Brain microvascular endothelial cell (primary cell): ENCODE measurements at regions not wholly inside any gene's neighbourhood (a gene's known extent, or its start where the extent isn't known, plus 50 kb on each side); places are given as distances from the start of the nearest gene placed in this dataset.

Source experiments
- DNase-seq: peaks from one replicate; pipeline ENCODE4 v3.0.0-alpha.2; 2020
- H3K27ac ChIP-seq: fragments of 250-450 bp; sonication (Bioruptor Pico); 2 replicates; pipeline ENCODE4 v1.5.1; 2020; ENCODE audit warnings: mild to moderate bottlenecking, moderate library complexity
- H3K27me3 ChIP-seq: fragments of 250-450 bp; sonication (Bioruptor Pico); replicated peaks from 2 replicates; pipeline ENCODE4 v1.5.1; 2020; ENCODE audit warnings: mild to moderate bottlenecking
- H3K36me3 ChIP-seq: fragments of 250-450 bp; sonication (Bioruptor Pico); replicated peaks from 2 replicates; pipeline ENCODE4 v1.5.1; 2020; ENCODE audit warnings: mild to moderate bottlenecking
- H3K4me3 ChIP-seq: 2 replicates; pipeline ENCODE4 v1.5.1; 2011; ENCODE audit warnings: low read depth, mild to moderate bottlenecking, control low read depth, low read length, moderate library complexity
- CTCF ChIP-seq: IDR thresholded peaks from 2 replicates; pipeline ENCODE4 v1.5.1; 2011; ENCODE audit warnings: low read depth, mild to moderate bottlenecking, moderate library complexity, low read length, control low read depth, inconsistent platforms; ENCODE audit errors: missing control alignments
- in situ Hi-C: cut with HindIII; loops from 2 replicates; pipeline ENCODE4 v1.10.0; 2017; ENCODE audit warnings: low sequenced_read_pairs, low pct_ligation_motif_present

GRCh38 chr9:84393266-84393950 lies 52.9 kb upstream of the SLC28A3 start:
- no peak for TF ChIP-seq CTCF
- in situ Hi-C loops = no loop called here
- no peaks in the 10 kb centered on the region for H3K36me3 ChIP-seq
- H3K4me3 ChIP-seq = no peak overlapping the region
- no peak for DNase-seq
- no peaks in the 10 kb centered on the region for H3K27me3 ChIP-seq
- H3K27ac ChIP-seq = no peak overlapping the region

GRCh38 chr9:84394036-84394435 lies 53.5 kb upstream of the SLC28A3 start:
- no peak for DNase-seq
- no peaks in the 10 kb centered on the region for H3K36me3 ChIP-seq
- H3K27ac ChIP-seq = no peak overlapping the region
- in situ Hi-C loops = no loop called here
- H3K4me3 ChIP-seq = no peak overlapping the region
- H3K27me3 ChIP-seq = no peaks in the 10 kb centered on the region
- no peak for TF ChIP-seq CTCF

- no peak overlapping the region for H3K4me3 ChIP-seq
- no peaks in the 10 kb centered on the region for H3K36me3 ChIP-seq
- peak; percentile 74 for DNase-seq
- in situ Hi-C loops = no loop called here
- peak; percentile 90 for TF ChIP-seq CTCF
- H3K27ac ChIP-seq = peak overlapping the region; percentile 5
- no peaks in the 10 kb centered on the region for H3K27me3 ChIP-seq
Observed at GRCh38 chr9:84397151-84397728, 56.7 kb upstream of the SLC28A3 start.

- Histone ChIP-seq H3K27ac (peak overlapping the region; percentile 5), H3K27me3 (no peaks in the 10 kb centered on the region), H3K4me3 (no peak overlapping the region), H3K36me3 (no peaks in the 10 kb centered on the region)
- DNase-seq = peak; percentile 53
- in situ Hi-C loops = no loop called here
- no peak for TF ChIP-seq CTCF
Observed at GRCh38 chr9:84397822-84398221, 57.3 kb upstream of the SLC28A3 start.

GRCh38 chr9:84402517-84402916 lies 62.0 kb upstream of the SLC28A3 start:
- in situ Hi-C loops = no loop called here
- DNase-seq = no peak
- Histone ChIP-seq H3K27ac (no peak overlapping the region), H3K36me3 (no peaks in the 10 kb centered on the region), H3K4me3 (no peak overlapping the region), H3K27me3 (no peaks in the 10 kb centered on the region)
- no peak for TF ChIP-seq CTCF

GRCh38 chr9:84403288-84403687 lies 62.7 kb upstream of the SLC28A3 start:
- H3K36me3 ChIP-seq = no peaks in the 10 kb centered on the region
- no peaks in the 10 kb centered on the region for H3K27me3 ChIP-seq
- H3K4me3 ChIP-seq = no peak overlapping the region
- DNase-seq = no peak
- in situ Hi-C loops = no loop called here
- TF ChIP-seq CTCF = no peak
- no peak overlapping the region for H3K27ac ChIP-seq
